ENCODE measurements at regions not wholly inside any gene's neighbourhood (a gene's known extent, or its start where the extent isn't known, plus 50 kb on each side); places are given as distances from the start of the nearest gene placed in this dataset.
"Not testable (repeated sequence)": the region's sequence is repeated elsewhere in the genome, so short reads cannot be mapped to it uniquely, and the experiment has no call there.

DNA sequence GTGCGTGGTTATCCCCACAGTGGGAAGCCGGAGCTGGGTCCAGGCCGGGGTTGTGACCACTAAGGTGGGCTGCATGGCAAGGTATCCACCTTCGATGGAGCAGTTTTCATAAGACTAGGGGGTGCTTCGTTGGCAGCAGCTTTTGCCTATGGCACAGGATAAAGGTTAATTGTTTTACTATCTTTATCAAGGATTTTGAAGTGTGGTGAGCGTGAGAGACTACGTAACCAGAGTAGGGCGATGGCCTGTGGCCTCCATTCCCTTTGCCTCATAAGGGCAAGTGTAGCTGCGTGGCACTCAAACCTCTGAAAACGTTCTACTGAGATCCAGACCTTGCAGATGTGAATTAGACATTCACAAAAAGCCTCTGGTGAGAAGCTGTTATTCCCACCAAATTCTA is 206.6 kb downstream of the ACKR3 start:
- Histone ChIP-seq H3K4me3 (ENCODE audit: low read depth, low read length) (no peak overlapping the region), H3K27me3 (ENCODE audit: control insufficient read depth, insufficient read depth, low read length) (no peaks in the 10 kb centered on the region), H3K36me3 (ENCODE audit: control insufficient read depth, insufficient read depth, low read length) (no peaks in the 10 kb centered on the region), H3K9me3 (ENCODE audit: control insufficient read depth, insufficient read depth, low read depth, low read length) (no peaks in the 10 kb centered on the region), H3K4me1 (ENCODE audit: control insufficient read depth, insufficient read depth, low read length) (no peaks in the 10 kb centered on the region; the same call in 1 of the 2 replicates), H3K27ac (ENCODE audit: low read depth, low read length) (no peak overlapping the region), H3K9ac (ENCODE audit: low read length) (no peak overlapping the region)

DNA sequence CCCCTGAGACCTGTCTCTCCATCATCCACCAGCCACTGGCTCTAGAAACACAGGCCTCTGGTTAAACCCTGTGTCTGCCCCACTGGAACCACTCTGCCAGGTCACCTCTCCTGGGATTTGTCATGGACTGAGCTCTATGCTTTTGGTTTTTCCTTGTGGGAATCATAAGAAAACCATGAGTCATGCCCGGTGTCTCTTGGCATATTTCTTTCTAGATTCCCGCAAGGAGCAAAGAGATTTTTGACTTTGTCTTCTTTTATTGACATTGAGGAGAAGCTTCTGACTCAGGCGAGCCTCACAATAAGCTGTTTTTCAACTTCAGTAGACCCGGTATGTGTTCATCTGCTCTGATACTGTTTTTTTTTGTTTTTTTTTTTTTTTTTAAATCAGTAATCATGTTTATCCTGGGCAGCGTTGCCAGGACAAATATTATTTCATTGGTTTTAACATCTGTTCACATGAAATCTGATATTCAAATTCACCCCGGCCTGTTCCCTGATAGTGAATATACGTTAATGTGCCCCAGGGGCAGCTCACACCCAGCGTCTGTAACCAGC is 207.1 kb downstream of the ACKR3 start:
- H3K27me3 ChIP-seq (ENCODE audit: control insufficient read depth, insufficient read depth, low read length): no peaks in the 10 kb centered on the region
- H3K36me3 ChIP-seq (ENCODE audit: control insufficient read depth, insufficient read depth, low read length): no peaks in the 10 kb centered on the region
- no peak overlapping the region for H3K27ac ChIP-seq (ENCODE audit: low read depth, low read length)
- no peak overlapping the region for H3K9ac ChIP-seq (ENCODE audit: low read length)
- H3K9me3 ChIP-seq (ENCODE audit: control insufficient read depth, insufficient read depth, low read depth, low read length): no peaks in the 10 kb centered on the region
- H3K4me1 ChIP-seq (ENCODE audit: control insufficient read depth, insufficient read depth, low read length): no peaks in the 10 kb centered on the region; the same call in 1 of the 2 replicates
- H3K4me3 ChIP-seq (ENCODE audit: low read depth, low read length): no peak overlapping the region

DNA sequence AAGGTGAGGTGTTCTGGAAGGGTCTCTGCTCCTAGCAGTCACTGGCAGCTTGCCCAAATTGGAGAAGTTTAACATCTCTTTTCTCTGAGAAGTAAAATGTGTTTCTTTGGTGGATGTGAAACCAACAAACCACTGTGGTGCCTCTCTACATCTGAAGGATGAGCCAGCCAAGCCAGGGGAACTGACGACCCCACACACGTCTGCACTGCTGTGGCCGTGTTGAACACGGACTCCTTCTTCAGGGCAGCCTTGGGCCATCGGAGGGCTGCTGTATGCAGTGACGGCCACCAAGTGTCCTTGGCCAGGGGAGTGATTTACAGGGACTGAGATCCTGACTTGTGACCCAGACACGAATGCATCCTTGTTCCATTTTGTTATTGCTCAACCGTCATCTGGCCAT is 207.8 kb downstream of the ACKR3 start:
- no peaks in the 10 kb centered on the region for H3K27me3 ChIP-seq (ENCODE audit: control insufficient read depth, insufficient read depth, low read length)
- H3K36me3 ChIP-seq (ENCODE audit: control insufficient read depth, insufficient read depth, low read length): no peaks in the 10 kb centered on the region
- H3K4me1 ChIP-seq (ENCODE audit: control insufficient read depth, insufficient read depth, low read length): no peaks in the 10 kb centered on the region; the same call in 1 of the 2 replicates
- no peak overlapping the region for H3K9ac ChIP-seq (ENCODE audit: low read length)
- no peak overlapping the region for H3K4me3 ChIP-seq (ENCODE audit: low read depth, low read length)
- no peaks in the 10 kb centered on the region for H3K9me3 ChIP-seq (ENCODE audit: control insufficient read depth, insufficient read depth, low read depth, low read length)
- no peak overlapping the region for H3K27ac ChIP-seq (ENCODE audit: low read depth, low read length)

DNA sequence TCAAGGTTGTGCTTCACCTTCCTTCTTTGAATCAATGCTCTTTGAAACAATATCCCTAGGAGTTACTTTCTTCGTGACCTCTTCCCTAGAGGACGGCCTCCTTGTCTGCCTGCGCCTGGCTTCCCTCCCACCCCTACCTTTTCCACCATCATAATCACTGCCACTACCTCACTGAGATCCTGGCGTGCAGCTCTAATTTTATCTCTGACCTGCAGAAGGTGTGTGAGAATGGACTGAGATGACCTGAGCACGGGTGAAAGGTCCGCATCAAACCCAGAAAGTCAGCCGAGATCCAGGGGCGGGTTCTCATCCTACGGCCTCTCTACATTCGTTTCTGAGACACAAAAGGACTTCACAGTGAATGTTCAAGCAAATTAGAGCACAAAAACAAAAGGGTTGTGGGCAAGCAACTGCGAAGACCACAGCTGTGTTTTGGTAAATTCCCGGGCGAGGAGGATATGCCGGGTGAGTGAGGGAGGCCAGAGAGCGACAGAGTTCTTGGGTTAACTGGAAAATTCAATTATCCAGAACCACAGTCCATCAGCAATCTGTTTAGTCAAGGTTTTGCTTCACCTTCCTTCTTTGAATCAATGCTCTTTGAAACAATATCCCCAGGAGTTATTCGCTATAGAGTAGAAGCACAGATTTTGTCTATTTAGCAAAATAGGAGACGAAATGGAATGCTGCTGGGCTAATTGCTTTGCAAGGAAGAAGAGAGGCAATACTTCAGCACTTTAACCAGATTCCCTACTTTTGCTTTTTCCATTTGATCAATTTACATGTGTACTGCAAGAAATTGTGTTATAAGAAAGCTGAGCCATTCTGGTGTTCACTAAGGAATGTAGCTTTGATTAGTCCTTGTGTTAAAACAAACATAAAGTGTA is 212.6 kb downstream of the ACKR3 start:
- Histone ChIP-seq H3K27ac (ENCODE audit: low read depth, low read length) (no peak overlapping the region), H3K4me3 (ENCODE audit: low read depth, low read length) (no peak overlapping the region), H3K27me3 (ENCODE audit: control insufficient read depth, insufficient read depth, low read length) (no peaks in the 10 kb centered on the region), H3K9ac (ENCODE audit: low read length) (no peak overlapping the region), H3K9me3 (ENCODE audit: control insufficient read depth, insufficient read depth, low read depth, low read length) (peaks cover 3% of the 10 kb centered on the region; the same call in 1 of the 2 replicates), H3K36me3 (ENCODE audit: control insufficient read depth, insufficient read depth, low read length) (no peaks in the 10 kb centered on the region), H3K4me1 (ENCODE audit: control insufficient read depth, insufficient read depth, low read length) (no peaks in the 10 kb centered on the region)

DNA sequence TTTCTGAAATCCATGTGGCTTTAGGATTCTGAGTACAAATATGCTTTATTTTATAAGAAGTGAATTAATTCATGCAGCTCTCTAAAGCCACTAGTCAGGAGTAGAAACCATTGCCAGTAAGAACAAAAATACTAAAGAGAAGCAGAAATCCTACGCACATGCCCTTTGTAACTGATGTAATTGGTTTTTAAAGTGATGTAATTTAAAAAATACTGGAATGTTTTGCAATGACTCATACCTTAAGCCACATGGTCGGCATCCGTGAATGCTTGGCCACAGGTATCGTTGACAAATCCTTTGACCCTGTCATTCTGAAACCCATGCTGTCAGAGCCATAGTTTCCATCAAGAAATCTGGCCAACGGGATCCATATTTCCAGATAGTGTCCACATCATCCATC is 213.3 kb downstream of the ACKR3 start:
- no peak overlapping the region for H3K27ac ChIP-seq (ENCODE audit: low read depth, low read length)
- no peak overlapping the region for H3K4me3 ChIP-seq (ENCODE audit: low read depth, low read length)
- H3K9ac ChIP-seq (ENCODE audit: low read length): no peak overlapping the region
- no peaks in the 10 kb centered on the region for H3K4me1 ChIP-seq (ENCODE audit: control insufficient read depth, insufficient read depth, low read length)
- no peaks in the 10 kb centered on the region for H3K27me3 ChIP-seq (ENCODE audit: control insufficient read depth, insufficient read depth, low read length)
- peaks cover 3% of the 10 kb centered on the region; the same call in 1 of the 2 replicates for H3K9me3 ChIP-seq (ENCODE audit: control insufficient read depth, insufficient read depth, low read depth, low read length)
- no peaks in the 10 kb centered on the region for H3K36me3 ChIP-seq (ENCODE audit: control insufficient read depth, insufficient read depth, low read length)

DNA sequence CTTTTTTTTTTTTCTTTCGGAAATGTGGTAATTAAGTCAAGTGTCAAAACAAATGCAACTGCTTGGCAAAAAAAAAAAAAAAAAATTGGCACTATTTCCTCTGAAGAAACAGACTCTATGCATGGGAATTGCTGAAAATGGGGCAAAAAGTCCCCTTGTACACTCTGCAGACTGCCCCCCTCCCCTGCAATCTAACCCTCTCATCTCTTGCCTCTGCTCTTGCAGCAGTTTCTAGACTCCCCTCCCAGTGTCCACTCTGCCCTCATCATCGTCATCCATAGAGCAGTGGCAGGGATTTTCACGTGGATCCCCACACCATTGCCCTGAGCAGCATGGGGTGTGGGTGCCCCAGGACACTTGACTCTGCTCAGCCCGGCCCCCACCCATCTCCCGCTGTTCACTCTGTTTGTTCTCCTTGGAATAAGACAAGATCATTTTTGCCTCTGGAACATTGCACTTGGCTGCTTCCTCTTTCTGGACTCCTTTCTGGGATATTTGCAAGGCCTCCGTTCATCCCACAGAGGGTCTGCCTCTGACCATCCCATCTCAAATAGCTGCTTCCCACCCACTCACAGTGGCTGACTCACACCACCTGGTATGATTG is 213.9 kb downstream of the ACKR3 start:
- H3K9me3 ChIP-seq (ENCODE audit: control insufficient read depth, insufficient read depth, low read depth, low read length): peaks cover 3% of the 10 kb centered on the region; the same call in 1 of the 2 replicates
- no peak overlapping the region for H3K27ac ChIP-seq (ENCODE audit: low read depth, low read length)
- no peak overlapping the region for H3K4me3 ChIP-seq (ENCODE audit: low read depth, low read length)
- H3K9ac ChIP-seq (ENCODE audit: low read length): no peak overlapping the region
- H3K27me3 ChIP-seq (ENCODE audit: control insufficient read depth, insufficient read depth, low read length): no peaks in the 10 kb centered on the region
- H3K36me3 ChIP-seq (ENCODE audit: control insufficient read depth, insufficient read depth, low read length): no peaks in the 10 kb centered on the region
- H3K4me1 ChIP-seq (ENCODE audit: control insufficient read depth, insufficient read depth, low read length): no peaks in the 10 kb centered on the region

DNA sequence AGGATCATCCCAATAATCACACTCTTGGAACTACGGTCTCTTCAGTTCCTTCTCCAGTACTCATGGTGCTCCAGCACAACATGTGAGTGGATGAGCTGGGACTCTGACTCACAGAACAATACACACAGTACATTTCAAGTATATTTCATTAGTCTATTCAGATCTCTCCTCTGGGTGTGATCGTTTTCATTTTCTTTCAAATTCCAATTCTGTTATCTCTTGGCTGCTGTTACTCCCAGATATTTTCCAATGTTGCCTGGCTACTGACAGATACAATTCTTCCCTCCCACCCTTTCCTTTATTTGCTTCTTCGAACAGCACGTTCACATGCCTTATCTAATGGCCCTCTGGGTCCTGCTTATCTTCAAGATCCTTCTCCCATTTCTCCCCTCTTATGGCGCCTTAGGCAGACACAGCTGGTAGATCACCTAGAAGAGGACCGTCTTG is 216.0 kb downstream of the ACKR3 start:
- no peaks in the 10 kb centered on the region for H3K27me3 ChIP-seq (ENCODE audit: control insufficient read depth, insufficient read depth, low read length)
- H3K4me3 ChIP-seq (ENCODE audit: low read depth, low read length): no peak overlapping the region
- H3K4me1 ChIP-seq (ENCODE audit: control insufficient read depth, insufficient read depth, low read length): no peaks in the 10 kb centered on the region
- no peak overlapping the region for H3K9ac ChIP-seq (ENCODE audit: low read length)
- peaks cover 3% of the 10 kb centered on the region; the same call in 1 of the 2 replicates for H3K9me3 ChIP-seq (ENCODE audit: control insufficient read depth, insufficient read depth, low read depth, low read length)
- H3K27ac ChIP-seq (ENCODE audit: low read depth, low read length): no peak overlapping the region
- no peaks in the 10 kb centered on the region for H3K36me3 ChIP-seq (ENCODE audit: control insufficient read depth, insufficient read depth, low read length)

DNA sequence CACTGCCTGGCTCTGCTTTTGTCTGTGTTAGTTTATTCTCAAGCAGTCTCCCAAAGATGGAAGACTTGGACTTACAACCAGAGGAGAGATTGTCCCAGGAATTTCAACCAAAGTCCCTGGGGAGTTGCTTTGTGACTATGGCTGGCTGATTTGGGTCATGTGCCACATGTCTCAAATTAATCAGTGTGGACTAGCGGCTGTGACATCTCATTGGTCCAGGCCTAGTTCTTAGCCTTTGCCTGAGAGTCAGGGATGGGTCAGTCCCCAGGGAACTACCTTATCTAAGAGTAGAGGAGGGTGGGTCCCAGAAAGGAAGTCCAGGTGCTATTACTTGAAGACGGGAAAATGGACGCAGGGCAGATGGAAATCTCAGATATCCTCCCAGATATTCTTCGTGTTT is 217.1 kb downstream of the ACKR3 start:
- H3K9me3 ChIP-seq (ENCODE audit: control insufficient read depth, insufficient read depth, low read depth, low read length): peaks cover 3% of the 10 kb centered on the region; the same call in 1 of the 2 replicates
- no peak overlapping the region for H3K27ac ChIP-seq (ENCODE audit: low read depth, low read length)
- no peaks in the 10 kb centered on the region for H3K4me1 ChIP-seq (ENCODE audit: control insufficient read depth, insufficient read depth, low read length)
- no peak overlapping the region for H3K4me3 ChIP-seq (ENCODE audit: low read depth, low read length)
- H3K9ac ChIP-seq (ENCODE audit: low read length): no peak overlapping the region
- no peaks in the 10 kb centered on the region for H3K27me3 ChIP-seq (ENCODE audit: control insufficient read depth, insufficient read depth, low read length)
- no peaks in the 10 kb centered on the region for H3K36me3 ChIP-seq (ENCODE audit: control insufficient read depth, insufficient read depth, low read length)

DNA sequence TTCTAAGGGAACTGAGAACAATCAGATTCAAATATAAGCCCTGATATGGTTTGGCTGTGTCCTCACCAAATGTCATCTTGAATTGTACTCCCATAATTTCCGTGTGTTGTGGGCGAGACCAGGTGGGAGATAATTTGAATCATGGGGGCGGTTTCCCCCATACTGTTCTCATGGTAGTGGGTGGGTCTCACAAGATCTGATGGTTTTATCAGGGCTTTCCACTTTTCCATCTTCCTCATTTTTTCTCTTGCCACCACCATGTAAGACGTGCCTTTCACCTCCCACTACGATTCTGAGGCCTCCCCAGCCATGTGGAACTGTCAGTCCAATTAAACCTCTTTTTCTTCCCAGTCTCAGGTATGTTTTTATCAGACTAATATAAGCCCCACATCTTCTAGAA is 217.8 kb downstream of the ACKR3 start:
- H3K4me3 ChIP-seq (ENCODE audit: low read depth, low read length): not testable (repeated sequence)

DNA sequence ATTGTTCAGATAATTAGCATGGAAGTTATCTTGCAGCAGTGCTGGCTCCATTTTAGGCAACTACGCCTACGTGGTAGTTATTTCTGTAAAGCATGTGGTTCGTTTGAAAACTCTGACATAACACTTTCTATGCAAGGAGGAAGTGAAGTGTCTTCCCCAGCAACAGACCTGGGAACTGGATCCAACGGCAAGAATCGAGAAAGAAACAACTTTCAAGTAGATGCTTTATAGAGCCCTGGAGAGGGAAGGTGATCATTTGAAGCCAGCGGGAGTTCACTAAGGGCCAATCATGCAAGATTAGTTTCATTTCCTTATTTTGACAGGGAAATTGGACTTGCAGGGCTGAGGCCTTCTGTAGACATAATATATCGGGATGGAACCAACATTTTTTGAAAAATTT is 218.3 kb downstream of the ACKR3 start:
- Histone ChIP-seq H3K4me3 (ENCODE audit: low read depth, low read length) (no peak overlapping the region), H3K9me3 (ENCODE audit: control insufficient read depth, insufficient read depth, low read depth, low read length) (peaks cover 3% of the 10 kb centered on the region; the same call in 1 of the 2 replicates), H3K4me1 (ENCODE audit: control insufficient read depth, insufficient read depth, low read length) (peaks cover under 1% of the 10 kb centered on the region; the same call in 1 of the 2 replicates), H3K36me3 (ENCODE audit: control insufficient read depth, insufficient read depth, low read length) (no peaks in the 10 kb centered on the region), H3K27ac (ENCODE audit: low read depth, low read length) (no peak overlapping the region), H3K27me3 (ENCODE audit: control insufficient read depth, insufficient read depth, low read length) (no peaks in the 10 kb centered on the region), H3K9ac (ENCODE audit: low read length) (no peak overlapping the region)

More for the DNA sequence above, 217.8 kb downstream of the ACKR3 start:
- H3K27me3 ChIP-seq (ENCODE audit: control insufficient read depth, insufficient read depth, low read length); H3K9me3 ChIP-seq (ENCODE audit: control insufficient read depth, insufficient read depth, low read depth, low read length); H3K4me1 ChIP-seq (ENCODE audit: control insufficient read depth, insufficient read depth, low read length); H3K36me3 ChIP-seq (ENCODE audit: control insufficient read depth, insufficient read depth, low read length); H3K27ac ChIP-seq (ENCODE audit: low read depth, low read length); H3K9ac ChIP-seq (ENCODE audit: low read length): not testable (repeated sequence)

DNA sequence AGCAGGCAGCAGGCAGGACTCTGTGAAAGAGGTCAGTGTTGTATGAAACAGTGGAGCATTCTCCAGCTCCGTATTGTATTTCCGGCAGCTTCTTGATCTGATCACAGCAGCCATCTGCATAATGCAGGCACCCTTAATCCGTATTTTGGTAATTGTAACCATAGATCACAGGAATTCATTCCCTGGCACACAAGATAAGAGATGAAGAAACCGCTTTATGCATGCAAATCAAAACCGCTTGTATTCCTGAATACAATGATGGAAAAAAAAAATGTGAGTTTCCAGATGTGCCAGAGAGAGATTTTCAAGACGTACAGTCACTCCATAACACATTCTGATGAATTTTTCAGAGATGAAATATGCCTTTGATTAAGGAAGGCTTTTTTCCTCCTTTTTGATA is 221.3 kb downstream of the ACKR3 start:
- Histone ChIP-seq H3K9ac (ENCODE audit: low read length) (no peak overlapping the region), H3K9me3 (ENCODE audit: control insufficient read depth, insufficient read depth, low read depth, low read length) (no peaks in the 10 kb centered on the region), H3K4me3 (ENCODE audit: low read depth, low read length) (no peak overlapping the region), H3K27me3 (ENCODE audit: control insufficient read depth, insufficient read depth, low read length) (no peaks in the 10 kb centered on the region), H3K27ac (ENCODE audit: low read depth, low read length) (no peak overlapping the region), H3K36me3 (ENCODE audit: control insufficient read depth, insufficient read depth, low read length) (no peaks in the 10 kb centered on the region), H3K4me1 (ENCODE audit: control insufficient read depth, insufficient read depth, low read length) (peaks cover 14% of the 10 kb centered on the region)
